VCaP (cell line): ENCODE measurements at regions not wholly inside any gene's neighbourhood (a gene's known extent, or its start where the extent isn't known, plus 50 kb on each side); places are given as distances from the start of the nearest gene placed in this dataset.

ENCODE experiments used
- H3K27ac ChIP-seq: fragments of 450-650 bp; 2 replicates; pipeline ENCODE4 v1.5.1; 2017
- CTCF ChIP-seq: fragments of 450-650 bp; conservative IDR thresholded peaks from 2 replicates; pipeline ENCODE4 v1.5.1; 2017; ENCODE audit warnings: mild to moderate bottlenecking, moderate library complexity

GRCh38 chr12:58633479-58633878 is 286.8 kb downstream of the LRIG3 start:
- no peak overlapping the region for H3K27ac ChIP-seq
- no peak for TF ChIP-seq CTCF

DNA sequence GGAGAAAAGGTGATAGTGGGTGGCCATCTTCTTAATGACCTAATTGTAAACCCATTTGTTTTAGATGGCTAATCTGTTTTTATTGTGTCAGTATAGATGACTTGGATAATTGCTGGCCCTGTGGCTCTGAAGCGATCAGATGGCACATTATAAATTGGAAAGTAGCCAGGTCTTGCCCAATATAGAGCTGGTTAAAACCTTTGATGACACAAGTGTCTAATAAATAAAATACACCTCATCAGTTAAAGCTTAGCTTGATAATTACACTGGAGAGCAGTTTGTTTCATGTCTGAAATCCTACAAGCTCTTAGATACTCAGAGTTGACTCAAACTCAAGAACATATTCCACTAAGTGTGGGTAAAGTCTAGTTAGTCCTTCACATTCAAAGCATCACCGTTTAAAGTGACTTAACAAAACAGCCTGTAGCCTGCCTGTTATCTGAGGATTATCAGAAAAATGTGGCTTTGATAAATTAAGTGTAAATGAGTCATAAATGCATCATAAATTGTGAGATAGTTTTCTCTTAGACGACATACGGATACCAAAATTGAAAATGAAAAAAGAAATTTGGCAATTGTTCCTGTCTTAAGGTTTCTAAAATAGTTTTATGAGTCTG is 280.9 kb downstream of the LRIG3 start:
- TF ChIP-seq CTCF = no peak

DNA sequence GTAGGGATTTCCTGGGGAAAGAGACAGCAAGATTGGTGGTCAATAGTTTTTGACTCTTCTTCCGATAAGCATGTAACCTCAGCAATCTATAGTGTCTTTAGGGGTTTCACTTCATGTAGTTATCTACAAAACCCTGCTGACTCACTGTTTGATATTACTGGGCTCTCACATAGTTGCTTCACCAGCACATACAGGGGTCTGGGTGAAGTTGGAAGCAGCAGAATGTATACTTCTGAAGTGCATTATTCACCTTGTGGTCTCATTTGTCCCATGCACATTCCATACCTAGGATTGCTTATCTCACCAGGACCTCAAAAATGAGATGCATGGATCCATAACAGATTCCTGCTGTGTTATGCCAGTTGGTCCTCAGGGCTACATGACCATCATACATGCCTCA is 280.0 kb downstream of the LRIG3 start:
- no peak for TF ChIP-seq CTCF
- H3K27ac ChIP-seq = peak overlapping the region; percentile 29; the same call in 1 of the 2 replicates

More for the DNA sequence above, 280.9 kb downstream of the LRIG3 start:
- peak overlapping the region; percentile 29; the same call in 1 of the 2 replicates for H3K27ac ChIP-seq

- no peak for TF ChIP-seq CTCF
Observed at GRCh38 chr12:58645946-58646345, 274.4 kb downstream of the LRIG3 start.

DNA sequence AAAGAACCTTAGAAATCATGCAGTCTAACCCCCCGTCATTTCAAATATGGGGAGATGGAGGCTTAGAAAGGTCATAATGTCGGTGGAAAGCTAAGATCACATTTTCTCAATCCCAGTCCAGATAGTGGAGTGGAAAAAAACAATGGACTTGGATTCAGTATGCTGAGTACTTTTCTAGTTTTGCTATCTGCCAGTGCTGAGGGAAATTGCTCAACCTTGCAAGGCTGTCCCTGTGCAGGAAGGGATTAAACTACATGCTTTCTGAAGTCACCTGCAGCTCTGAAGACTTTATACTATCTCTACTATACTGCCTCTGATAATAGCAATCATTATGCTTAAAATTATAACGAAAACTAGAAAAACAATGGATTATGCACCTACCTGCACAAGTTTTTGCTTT is 272.8 kb downstream of the LRIG3 start:
- H3K27ac ChIP-seq = no peak overlapping the region
- TF ChIP-seq CTCF = no peak

More at GRCh38 chr12:58645946-58646345, 274.4 kb downstream of the LRIG3 start:
- H3K27ac ChIP-seq = no peak overlapping the region

GRCh38 chr12:58648176-58648575 is 272.1 kb downstream of the LRIG3 start:
- TF ChIP-seq CTCF = no peak
- no peak overlapping the region for H3K27ac ChIP-seq

GRCh38 chr12:58651850-58652249 is 268.5 kb downstream of the LRIG3 start:
- TF ChIP-seq CTCF = no peak

More at GRCh38 chr12:58651850-58652249, 268.5 kb downstream of the LRIG3 start:
- no peak overlapping the region for H3K27ac ChIP-seq
